CD14-positive monocyte (primary cell): ENCODE measurements at regions not wholly inside any gene's neighbourhood (a gene's known extent, or its start where the extent isn't known, plus 50 kb on each side); places are given as distances from the start of the nearest gene placed in this dataset.

Source experiments
- DNase-seq, 3 donors: peaks; one replicate each; pipeline ENCODE4 v3.0.0-alpha.2; 2011 to 2022
- H2AFZ ChIP-seq: 2 replicates; pipeline ENCODE4 v1.6.0; 2012; ENCODE audit warnings: mild to moderate bottlenecking, low read depth, low read length, inconsistent platforms; ENCODE audit not compliant: insufficient read depth, poor library complexity, severe bottlenecking
- H3K27ac ChIP-seq, 2 donors: 1 replicate in 1 of 2; 2 replicates in 1 of 2; pipeline ENCODE4 v1.5.1; 2012 to 2013; ENCODE audit warnings: low read length in 2 of 2, control low read depth in 1 of 2, inconsistent platforms in 1 of 2, low read depth in 1 of 2, mild to moderate bottlenecking in 1 of 2
- H3K27me3 ChIP-seq, 2 donors: one replicate each; pipeline versions ENCODE4 v1.6.0 to v1.6.1; 2011 to 2013; ENCODE audit warnings: low read length in 2 of 2; ENCODE audit not compliant: control insufficient read depth in 2 of 2, insufficient read depth in 2 of 2
- H3K36me3 ChIP-seq, 2 donors: replicated peaks in 1 of 2; 1 replicate in 1 of 2; 2 replicates in 1 of 2; pipeline versions ENCODE4 v1.5.1 to v1.6.1; 2012 to 2013; ENCODE audit warnings: low read length in 2 of 2, control low read depth in 1 of 2, inconsistent platforms in 1 of 2, mild to moderate bottlenecking in 1 of 2; ENCODE audit not compliant: insufficient read depth in 2 of 2, control insufficient read depth in 1 of 2
- H3K4me1 ChIP-seq, 2 donors: 1 replicate in 1 of 2; 2 replicates in 1 of 2; pipeline versions ENCODE4 v1.5.1 to v1.6.1; 2012 to 2013; ENCODE audit warnings: low read length in 2 of 2, control low read depth in 1 of 2, inconsistent platforms in 1 of 2, mild to moderate bottlenecking in 1 of 2, moderate library complexity in 1 of 2; ENCODE audit not compliant: insufficient read depth in 2 of 2, control insufficient read depth in 1 of 2
- H3K4me2 ChIP-seq: replicated peaks from 2 replicates; pipeline ENCODE3; 2012; ENCODE audit warnings: low read length, moderate library complexity, mild to moderate bottlenecking; ENCODE audit not compliant: poor library complexity, severe bottlenecking; ENCODE audit errors: extremely low read depth
- H3K4me3 ChIP-seq, 3 experiments: fragments of 200-600 bp in 1 of 3; sonication (generic) in 1 of 3; replicated peaks in 1 of 3; 1 replicate in 2 of 3; 2 replicates in 1 of 3; pipeline ENCODE4 v1.5.1; 2011 to 2013; ENCODE audit warnings: low read length in 3 of 3, mild to moderate bottlenecking in 3 of 3, control low read depth in 2 of 3, low read depth in 2 of 3, inconsistent platforms in 1 of 3, moderate library complexity in 1 of 3
- H3K79me2 ChIP-seq: 2 replicates; pipeline ENCODE4 v1.6.0; 2012; ENCODE audit warnings: mild to moderate bottlenecking, control low read depth, inconsistent platforms, low read length, moderate library complexity; ENCODE audit not compliant: insufficient read depth
- H3K9ac ChIP-seq: 2 replicates; pipeline ENCODE4 v1.6.0; 2017; ENCODE audit warnings: low read length, mild to moderate bottlenecking; ENCODE audit not compliant: insufficient read depth, poor library complexity, severe bottlenecking
- H3K9me3 ChIP-seq, 2 donors: replicated peaks in 1 of 2; 1 replicate in 1 of 2; 2 replicates in 1 of 2; pipeline versions ENCODE4 v1.5.1 to v1.6.1; 2012 to 2013; ENCODE audit warnings: low read length in 2 of 2, control low read depth in 1 of 2; ENCODE audit not compliant: control insufficient read depth in 1 of 2, insufficient read depth in 1 of 2
- H4K20me1 ChIP-seq: 2 replicates; pipeline ENCODE4 v1.6.0; 2012; ENCODE audit warnings: mild to moderate bottlenecking, low read length, control low read depth, moderate library complexity; ENCODE audit not compliant: insufficient read depth
- H3K27ac Mint-ChIP-seq, 7 donors: one replicate each; pipeline ENCODE4 v1.8.0; 2020; ENCODE audit warnings: mild to moderate bottlenecking in 7 of 7, mixed read lengths in 7 of 7, moderate library complexity in 6 of 7, inconsistent platforms in 2 of 7
- H3K27me3 Mint-ChIP-seq, 3 donors: one replicate each; pipeline ENCODE4 v1.8.0; 2021 to 2022; ENCODE audit warnings: low read depth in 3 of 3, mild to moderate bottlenecking in 3 of 3, mixed read lengths in 3 of 3, moderate library complexity in 3 of 3, inconsistent platforms in 1 of 3
- H3K36me3 Mint-ChIP-seq, 2 donors: one replicate each; pipeline ENCODE4 v1.8.0; 2020; ENCODE audit warnings: mixed read lengths in 2 of 2, inconsistent platforms in 1 of 2, mild to moderate bottlenecking in 1 of 2
- H3K4me1 Mint-ChIP-seq: one replicate; pipeline ENCODE4 v1.8.0; 2020; ENCODE audit warnings: mild to moderate bottlenecking, mixed read lengths
- H3K4me3 Mint-ChIP-seq, 2 donors: one replicate each; pipeline ENCODE4 v1.8.0; 2020; ENCODE audit warnings: mild to moderate bottlenecking in 2 of 2, mixed read lengths in 2 of 2, moderate library complexity in 1 of 2
- H3K9me3 Mint-ChIP-seq, 7 donors: one replicate each; pipeline ENCODE4 v1.8.0; 2020 to 2022; ENCODE audit warnings: mixed read lengths in 7 of 7, mild to moderate bottlenecking in 6 of 7, moderate library complexity in 6 of 7, inconsistent platforms in 2 of 7
- CTCF ChIP-seq: fragments of 200-600 bp; IDR thresholded peaks from one replicate; pipeline ENCODE4 v1.8.0; 2022; ENCODE audit warnings: antibody characterized with exemption, mild to moderate bottlenecking
- WGBS: methylation state at CpG from one replicate; pipeline ENCODE4 v1.1.5; 2013; ENCODE audit warnings: missing lambda C conversion rate; ENCODE audit not compliant: insufficient coverage; 5-methylcytosine and 5-hydroxymethylcytosine counted together
- intact Hi-C, 2 donors: fragments of 100-400 bp; cut with micrococcal nuclease; formaldehyde crosslinking; loops; one replicate each; pipeline versions ENCODE4 v1.15.0 to v1.15.1; 2023

- no peak for DNase-seq
- no peaks in the 10 kb centered on the region for H3K36me3 ChIP-seq
- Mint-ChIP-seq H3K36me3 (no peaks in the 10 kb centered on the region), H3K4me3 (no peak overlapping the region), H3K4me1 (no peaks in the 10 kb centered on the region), H3K27me3 (peaks cover 0 to 4% (median 0%) of the 10 kb centered on the region in 3 donors), H3K9me3 (peaks cover 0 to 2% (median 0%) of the 10 kb centered on the region in 7 donors), H3K27ac (no peak overlapping the region)
- H3K4me2 ChIP-seq = no peak overlapping the region
- intact Hi-C loops = no loop called here
- no peak overlapping the region for H3K4me3 ChIP-seq
- no peak for TF ChIP-seq CTCF
- no peak overlapping the region for H2AFZ ChIP-seq
- H4K20me1 ChIP-seq = no peaks in the 10 kb centered on the region
- no peaks in the 10 kb centered on the region for H3K79me2 ChIP-seq
- H3K9ac ChIP-seq = no peak overlapping the region
- H3K27ac ChIP-seq = no peak overlapping the region
- H3K27me3 ChIP-seq = no peaks in the 10 kb centered on the region
- no peaks in the 10 kb centered on the region for H3K9me3 ChIP-seq
- WGBS = no CpG with 5 or more reads among the region's 15 CpGs
- H3K4me1 ChIP-seq = no peaks in the 10 kb centered on the region
Observed at GRCh38 chr13:62333466-62333865, 917.8 kb upstream of the PCDH20 start.

GRCh38 chr13:62331384-62331783 lies 915.7 kb upstream of the PCDH20 start:
- DNase-seq = no peak
- Mint-ChIP-seq H3K4me3 (no peak overlapping the region), H3K27ac (no peak overlapping the region), H3K4me1 (no peaks in the 10 kb centered on the region), H3K27me3 (peaks cover 0 to 4% (median 0%) of the 10 kb centered on the region in 3 donors), H3K36me3 (no peaks in the 10 kb centered on the region), H3K9me3 (peaks cover 0 to 2% (median 0%) of the 10 kb centered on the region in 7 donors)
- Histone ChIP-seq H3K9me3 (no peaks in the 10 kb centered on the region), H3K9ac (no peak overlapping the region), H3K4me2 (no peak overlapping the region), H3K36me3 (no peaks in the 10 kb centered on the region), H3K27ac (no peak overlapping the region), H3K4me1 (no peaks in the 10 kb centered on the region), H3K27me3 (no peaks in the 10 kb centered on the region), H4K20me1 (no peaks in the 10 kb centered on the region), H2AFZ (no peak overlapping the region), H3K79me2 (no peaks in the 10 kb centered on the region), H3K4me3 (no peak overlapping the region)
- no CpG with 5 or more reads among the region's 2 CpGs for WGBS
- TF ChIP-seq CTCF = no peak
- intact Hi-C loops = no loop called here
